COR-L47 (cell line): ENCODE measurements at regions not wholly inside any gene's neighbourhood (a gene's known extent, or its start where the extent isn't known, plus 50 kb on each side); places are given as distances from the start of the nearest gene placed in this dataset.
"Not testable (repeated sequence)": the region's sequence is repeated elsewhere in the genome, so short reads cannot be mapped to it uniquely, and the experiment has no call there.

ENCODE experiments used
- DNase-seq: peaks from one replicate; lab custom pipeline; 2025; lab: John Stamatoyannopoulos, UW

DNA sequence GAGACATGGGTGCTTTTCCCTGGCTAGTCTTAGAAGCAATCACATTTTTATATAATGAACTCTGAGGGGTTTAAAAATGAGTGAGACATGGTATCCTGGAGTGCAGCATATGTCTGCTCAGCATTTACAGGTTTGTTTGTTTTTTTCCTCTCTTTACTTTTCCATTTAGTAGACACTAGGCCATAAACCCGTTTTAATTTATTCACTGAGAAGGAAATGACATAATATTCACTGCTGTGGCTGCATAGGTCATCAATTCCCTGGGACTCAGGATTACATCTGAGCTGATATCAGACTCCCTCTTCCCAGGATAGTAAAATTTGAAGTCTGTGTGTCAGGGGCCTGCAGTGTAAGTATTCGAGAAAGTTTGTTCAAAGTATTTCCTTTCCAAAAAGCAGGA lies 178.9 kb upstream of the SPRY1 start:
- no peak for DNase-seq

GRCh38 chr4:123218981-123219380 lies 177.6 kb upstream of the SPRY1 start:
- no peak for DNase-seq

DNA sequence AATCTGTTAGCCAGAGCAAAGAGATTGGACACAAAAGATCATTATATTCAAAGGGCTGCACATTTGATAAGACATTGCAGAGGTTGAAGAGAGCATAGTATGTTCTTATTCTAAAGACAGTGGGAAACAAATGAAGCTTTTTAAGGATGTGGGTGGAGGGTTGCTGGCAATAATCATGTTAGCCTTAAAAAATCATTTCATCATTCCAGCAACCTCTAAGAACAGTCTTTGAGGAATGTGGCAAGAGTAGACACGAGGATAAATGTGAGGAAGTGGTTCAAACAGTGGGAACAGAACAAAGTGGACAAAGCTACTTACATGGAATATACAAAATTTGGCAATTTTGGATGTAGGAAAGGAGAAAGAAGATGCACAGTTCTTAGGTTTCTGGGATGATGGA lies 167.3 kb upstream of the SPRY1 start:
- no peak for DNase-seq

GRCh38 chr4:123230061-123230460 lies 166.5 kb upstream of the SPRY1 start:
- DNase-seq: no peak

DNA sequence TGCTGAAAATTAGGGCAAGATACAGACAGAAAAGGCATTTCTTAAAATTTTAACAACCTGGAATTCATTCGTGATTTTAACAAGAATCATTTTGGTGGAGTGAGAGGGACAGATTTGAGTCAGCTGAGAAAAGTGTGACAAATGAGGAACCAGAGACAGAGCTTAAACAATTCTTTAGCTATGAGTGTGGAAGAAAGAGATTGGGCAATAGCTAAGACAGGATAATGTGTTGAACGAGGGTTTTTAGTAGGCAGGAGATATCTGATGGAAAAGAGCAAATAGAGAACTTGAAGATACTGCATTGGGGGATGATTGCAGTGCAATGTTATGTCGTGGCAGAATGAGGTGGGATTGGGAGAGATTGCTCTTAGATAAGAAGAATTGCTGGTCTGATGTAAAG lies 164.2 kb upstream of the SPRY1 start:
- no peak for DNase-seq

DNA sequence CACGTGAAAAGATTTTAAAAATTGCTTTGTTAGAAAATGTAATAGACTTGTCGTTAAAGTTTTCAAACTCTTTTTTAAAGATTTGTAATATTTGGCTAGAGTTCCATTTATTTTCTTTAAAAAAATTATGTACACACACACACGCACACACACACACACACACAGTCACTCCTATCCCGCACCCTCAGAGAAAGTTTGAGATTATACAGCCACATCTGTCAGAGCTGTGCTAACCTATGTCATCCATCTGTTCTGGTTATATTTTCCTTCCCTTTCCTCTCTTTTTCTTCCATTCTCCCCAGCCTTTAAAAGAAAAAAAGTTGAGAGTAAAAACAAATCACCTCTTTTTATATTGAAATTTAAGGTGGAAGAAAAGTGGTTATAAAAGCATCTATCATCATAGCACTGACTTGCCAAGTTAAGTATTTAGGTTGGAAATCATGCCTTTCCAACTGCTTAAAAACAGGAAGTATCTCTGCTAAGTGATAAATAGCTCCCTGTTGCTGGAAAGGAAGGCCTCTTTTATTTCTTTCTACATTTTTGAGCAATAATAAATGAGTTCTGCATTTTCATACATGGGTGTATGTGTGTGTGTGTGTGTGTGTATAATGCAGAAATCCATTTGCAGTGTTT lies 163.3 kb upstream of the SPRY1 start:
- no peak for DNase-seq

- DNase-seq: no peak
These were observed 161.6 kb upstream of the SPRY1 start for GRCh38 chr4:123234955-123235354.

DNA sequence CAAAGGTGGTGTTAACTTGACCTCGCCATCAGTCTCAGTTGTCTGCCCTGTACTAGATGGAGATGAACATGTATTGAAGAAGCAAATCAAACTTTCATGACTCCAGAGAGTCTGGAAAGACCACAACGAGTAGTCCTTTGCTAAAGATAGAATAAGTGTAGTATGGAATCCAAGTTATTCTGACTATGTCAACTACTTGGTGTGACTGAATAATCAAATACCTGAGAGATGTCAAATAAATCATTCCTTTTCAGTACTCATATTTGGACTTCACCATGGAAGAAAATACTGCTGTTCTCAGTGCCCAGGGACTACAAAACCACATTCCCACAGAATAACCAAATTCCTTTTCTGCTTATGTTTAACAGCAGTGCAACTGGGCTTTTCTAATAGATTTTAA lies 161.2 kb upstream of the SPRY1 start:
- no peak for DNase-seq

- no peak for DNase-seq
These were observed 160.0 kb upstream of the SPRY1 start for GRCh38 chr4:123236606-123237005.

DNA sequence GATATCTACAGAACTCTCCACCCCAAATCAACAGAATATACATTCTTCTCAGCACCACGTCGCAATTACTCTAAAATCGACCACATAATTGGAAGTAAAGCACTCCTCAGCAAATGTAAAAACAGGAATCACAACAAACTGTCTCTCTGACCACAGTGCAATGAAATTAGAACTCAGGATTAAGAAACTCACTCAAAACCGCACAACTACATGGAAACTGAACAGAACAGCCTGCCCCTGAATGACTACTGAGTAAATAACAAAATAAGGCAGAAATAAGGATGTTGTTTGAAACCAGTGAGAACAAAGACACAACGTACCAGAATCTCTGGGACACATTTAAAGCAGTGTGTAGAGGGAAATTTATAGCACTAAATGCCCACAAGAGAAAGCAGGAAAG lies 156.3 kb upstream of the SPRY1 start:
- DNase-seq: not testable (repeated sequence)

DNA sequence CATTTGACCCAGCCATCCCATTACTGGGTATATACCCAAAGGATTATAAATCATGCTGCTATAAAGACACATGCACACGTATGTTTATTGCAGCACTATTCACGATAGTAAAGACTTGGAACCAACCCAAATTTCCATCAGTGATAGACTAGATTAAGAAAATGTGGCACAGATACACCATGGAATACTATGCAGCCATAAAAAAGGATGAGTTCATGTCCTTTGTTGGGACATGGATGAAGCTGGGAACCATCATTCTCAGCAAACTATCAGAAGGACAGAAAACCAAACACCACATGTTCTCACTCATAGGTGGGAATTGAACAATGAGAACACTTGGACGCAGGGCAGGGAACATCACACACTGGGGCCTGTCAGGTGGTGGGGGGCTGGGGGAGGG lies 153.4 kb upstream of the SPRY1 start:
- DNase-seq: not testable (repeated sequence)

DNA sequence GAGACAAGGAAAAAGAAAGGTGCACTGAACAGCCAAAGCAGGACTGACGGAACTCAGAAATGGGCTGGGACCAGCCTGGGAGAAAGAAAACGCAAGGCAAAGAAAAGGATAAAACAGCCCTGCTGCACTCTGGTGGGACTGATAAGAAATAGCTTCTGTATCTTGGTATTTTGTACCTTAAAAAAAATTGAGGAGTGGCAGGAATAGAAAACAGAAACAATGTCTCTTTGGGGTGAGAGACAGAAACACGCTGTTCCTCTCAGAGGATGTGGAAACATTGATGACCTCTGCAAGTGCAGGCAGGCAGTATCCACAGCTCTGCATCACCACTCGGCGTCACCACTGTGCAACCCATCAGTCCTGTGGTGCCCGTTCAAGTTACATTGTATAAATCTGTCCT lies 152.5 kb upstream of the SPRY1 start:
- DNase-seq: no peak

DNA sequence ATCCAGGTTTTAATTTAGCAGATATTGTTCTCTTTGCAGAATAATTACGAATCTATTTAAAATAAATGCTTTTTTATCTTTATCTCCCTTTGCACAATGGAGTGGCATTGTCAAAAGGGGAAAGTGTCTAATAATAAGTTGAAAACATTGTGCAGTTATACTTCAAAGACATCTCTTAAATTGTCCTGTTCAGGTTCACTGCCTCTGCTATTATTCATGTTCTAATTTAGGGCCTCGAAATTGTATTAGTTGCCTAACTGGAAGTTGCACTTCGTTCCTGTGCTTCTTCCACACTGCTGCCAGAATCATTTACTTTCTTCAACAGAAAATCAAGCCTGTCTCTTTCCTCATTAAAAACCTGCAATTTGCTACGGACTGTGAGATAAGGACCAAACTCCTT lies 150.5 kb upstream of the SPRY1 start:
- DNase-seq: no peak

DNA sequence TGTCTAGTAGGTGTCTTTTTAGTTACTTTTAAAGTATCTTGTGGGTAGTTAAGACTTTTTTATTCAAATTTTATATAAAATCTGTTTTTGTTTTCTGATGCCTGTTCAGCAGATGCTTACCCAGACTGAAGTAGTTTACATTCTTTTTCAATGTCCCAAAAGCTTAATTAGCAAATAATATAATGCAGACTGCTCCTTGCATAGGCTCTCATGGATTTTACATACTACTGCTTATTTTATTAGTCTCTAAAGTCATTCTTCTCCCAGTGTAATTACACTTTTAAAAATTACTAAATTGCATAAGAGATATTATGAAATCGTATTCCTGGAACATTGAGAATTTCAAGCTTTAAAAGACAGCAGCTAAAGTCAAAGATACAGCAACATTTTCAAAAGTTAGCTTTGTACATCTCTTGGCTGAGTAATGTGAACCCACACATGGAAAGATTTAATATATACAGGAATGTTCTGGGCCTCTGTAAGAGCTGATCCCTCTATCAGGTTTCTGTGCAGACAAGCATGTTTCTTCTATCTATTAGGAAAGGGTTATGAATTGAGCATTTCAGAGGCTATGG lies 148.4 kb upstream of the SPRY1 start:
- DNase-seq: no peak

- DNase-seq: no peak
These were observed 146.8 kb upstream of the SPRY1 start for GRCh38 chr4:123249821-123250220.

DNA sequence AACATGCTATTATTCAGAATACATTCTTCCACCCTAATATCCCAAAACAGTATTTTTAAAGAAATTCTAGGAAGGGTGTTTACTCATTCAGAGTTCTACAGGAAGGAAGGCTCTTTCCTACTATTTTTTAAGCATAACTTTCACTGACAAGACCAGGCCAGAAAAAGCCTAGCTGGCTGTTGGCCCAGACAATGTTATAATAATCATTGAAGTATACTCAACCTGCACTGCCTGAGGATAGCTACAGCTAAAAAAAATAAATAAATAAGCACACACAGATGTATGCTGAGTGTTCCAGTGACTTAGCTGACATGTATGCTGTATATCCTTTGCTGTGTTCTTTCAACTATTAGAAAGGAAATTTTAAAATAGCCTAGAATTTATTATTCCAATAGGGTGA lies 145.8 kb upstream of the SPRY1 start:
- DNase-seq: no peak

DNA sequence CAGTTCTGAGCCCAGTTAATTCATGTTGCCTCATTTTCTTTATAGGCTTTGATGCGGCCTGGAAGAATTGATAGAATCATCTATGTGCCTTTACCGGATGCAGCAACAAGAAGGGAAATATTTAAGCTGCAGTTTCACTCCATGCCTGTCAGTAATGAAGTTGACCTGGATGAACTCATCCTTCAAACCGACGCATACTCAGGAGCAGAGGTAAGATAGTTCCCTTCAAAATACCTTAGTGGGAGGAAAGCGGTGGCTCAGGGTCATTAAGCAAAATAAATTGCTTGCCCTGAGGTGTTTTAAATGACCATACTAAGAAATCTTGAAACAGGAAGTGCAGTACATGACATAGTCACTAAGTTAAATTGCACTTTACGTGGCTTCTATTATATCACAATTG lies 140.6 kb upstream of the SPRY1 start:
- DNase-seq: no peak

DNA sequence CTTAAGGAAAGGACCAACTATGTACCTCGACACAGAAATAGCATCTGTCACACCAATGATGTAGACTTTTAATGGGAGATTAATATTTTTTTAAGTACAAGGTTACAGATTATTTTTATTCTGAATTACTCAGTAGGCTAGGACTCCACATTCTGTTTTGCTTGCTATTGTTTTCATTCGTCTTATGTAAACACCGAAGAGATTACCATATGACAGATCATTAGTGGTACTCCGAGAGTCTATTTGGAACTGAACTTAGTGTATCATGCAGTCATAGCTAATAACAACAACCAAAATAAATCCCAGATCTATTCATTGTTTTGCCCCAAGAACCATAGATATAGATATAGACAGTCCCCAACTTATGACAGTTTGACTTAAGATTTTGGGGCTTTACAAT lies 139.7 kb upstream of the SPRY1 start:
- DNase-seq: no peak

DNA sequence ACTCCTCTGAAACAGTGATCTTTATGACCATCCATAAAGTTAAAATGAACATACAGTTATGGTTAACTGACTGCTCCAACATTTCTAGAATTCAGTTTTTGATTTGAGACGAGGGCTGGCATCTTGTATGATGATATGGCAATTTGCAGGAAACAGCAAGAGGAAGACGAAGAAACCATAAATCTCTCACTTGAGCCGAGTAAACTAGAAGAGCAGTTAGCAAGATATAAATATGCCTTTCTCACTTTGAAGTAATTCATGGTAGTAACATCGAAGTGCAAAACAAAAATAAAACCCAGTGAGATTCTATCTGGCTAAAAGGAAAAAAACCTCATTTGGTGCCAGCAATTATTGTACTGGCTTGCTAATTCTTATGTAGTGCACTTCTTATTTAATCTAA lies 139.0 kb upstream of the SPRY1 start:
- DNase-seq: no peak

- no peak for DNase-seq
These were observed 136.6 kb upstream of the SPRY1 start for GRCh38 chr4:123259676-123260646.

- no peak for DNase-seq
These were observed 135.9 kb upstream of the SPRY1 start for GRCh38 chr4:123260653-123261052.

GRCh38 chr4:123262080-123262479 lies 134.5 kb upstream of the SPRY1 start:
- no peak for DNase-seq

GRCh38 chr4:123265443-123265842 lies 131.2 kb upstream of the SPRY1 start:
- DNase-seq: no peak
